Upper lobe of left lung (tissue), 4 donors: ENCODE measurements at regions not wholly inside any gene's neighbourhood (a gene's known extent, or its start where the extent isn't known, plus 50 kb on each side); places are given as distances from the start of the nearest gene placed in this dataset.

Experiments used
- EP300 ChIP-seq, 4 donors: sonication (generic); formaldehyde crosslinking; IDR thresholded peaks; one replicate each; pipeline ENCODE4 v1.5.1; 2017; ENCODE audit warnings: antibody characterized with exemption in 4 of 4, control low read depth in 2 of 4
- POLR2A ChIP-seq, 4 donors: fragments of 450-650 bp; IDR thresholded peaks; one replicate each; pipeline ENCODE4 v1.5.1; 2016 to 2017; ENCODE audit warnings: antibody characterized with exemption in 4 of 4, mild to moderate bottlenecking in 2 of 4
- POLR2AphosphoS5 ChIP-seq, 2 donors: sonication (generic); formaldehyde crosslinking; IDR thresholded peaks; one replicate each; pipeline ENCODE4 v1.5.1; 2017; ENCODE audit warnings: antibody characterized with exemption in 2 of 2
- TF ChIP-seq, protein P1 (sequence below), 6 experiments: fragments of 450-650 bp in 4 of 6; fragments of 200-600 bp in 2 of 6; sonication (generic) in 2 of 6; IDR thresholded peaks; one replicate each; pipeline ENCODE4 v1.5.1; 2016 to 2019; ENCODE audit warnings: antibody characterized with exemption in 6 of 6

DNA sequence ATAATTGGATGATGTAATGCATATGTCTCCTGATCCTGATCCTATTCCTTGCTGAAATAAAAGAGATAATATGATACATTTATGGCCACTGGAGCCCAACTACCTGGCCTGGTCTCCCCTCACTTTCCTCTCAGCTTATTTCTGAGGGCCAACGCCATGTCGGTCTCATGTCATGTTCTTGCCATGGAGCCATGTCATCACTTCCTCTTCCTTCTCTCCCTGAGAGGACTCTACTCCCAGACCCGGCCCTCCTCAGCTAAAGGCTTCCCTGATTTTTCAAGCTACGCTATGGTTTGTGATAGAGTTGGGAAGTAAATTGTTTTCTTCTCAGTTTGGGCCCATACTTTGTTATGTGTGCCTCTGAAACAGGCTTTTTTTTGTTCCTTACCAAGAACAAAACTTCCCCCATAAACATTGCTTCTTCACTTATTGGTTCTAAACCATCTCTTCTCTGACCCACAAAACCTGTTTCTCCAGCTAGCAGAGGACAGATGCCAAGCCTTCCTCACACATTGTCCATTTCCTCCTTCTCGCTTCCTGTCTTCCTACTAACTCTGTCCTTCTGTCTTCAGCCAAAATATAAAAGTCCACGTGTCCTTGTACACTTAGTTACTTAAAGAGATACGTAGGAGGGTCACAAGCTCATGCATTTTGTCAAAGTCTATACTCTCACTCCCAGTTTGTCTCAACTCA, 319.9 kb upstream of the DACH1 start:
- TF ChIP-seq POLR2AphosphoS5 (IDR thresholded peaks at IDR 0.05) (no peak), EP300 (IDR thresholded peaks at IDR 0.05) (no peak), POLR2A (IDR thresholded peaks at IDR 0.05) (no peak)
- TF ChIP-seq, protein P1, sequence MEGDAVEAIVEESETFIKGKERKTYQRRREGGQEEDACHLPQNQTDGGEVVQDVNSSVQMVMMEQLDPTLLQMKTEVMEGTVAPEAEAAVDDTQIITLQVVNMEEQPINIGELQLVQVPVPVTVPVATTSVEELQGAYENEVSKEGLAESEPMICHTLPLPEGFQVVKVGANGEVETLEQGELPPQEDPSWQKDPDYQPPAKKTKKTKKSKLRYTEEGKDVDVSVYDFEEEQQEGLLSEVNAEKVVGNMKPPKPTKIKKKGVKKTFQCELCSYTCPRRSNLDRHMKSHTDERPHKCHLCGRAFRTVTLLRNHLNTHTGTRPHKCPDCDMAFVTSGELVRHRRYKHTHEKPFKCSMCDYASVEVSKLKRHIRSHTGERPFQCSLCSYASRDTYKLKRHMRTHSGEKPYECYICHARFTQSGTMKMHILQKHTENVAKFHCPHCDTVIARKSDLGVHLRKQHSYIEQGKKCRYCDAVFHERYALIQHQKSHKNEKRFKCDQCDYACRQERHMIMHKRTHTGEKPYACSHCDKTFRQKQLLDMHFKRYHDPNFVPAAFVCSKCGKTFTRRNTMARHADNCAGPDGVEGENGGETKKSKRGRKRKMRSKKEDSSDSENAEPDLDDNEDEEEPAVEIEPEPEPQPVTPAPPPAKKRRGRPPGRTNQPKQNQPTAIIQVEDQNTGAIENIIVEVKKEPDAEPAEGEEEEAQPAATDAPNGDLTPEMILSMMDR (IDR thresholded peaks at IDR 0.05), result no peak
